ENCODE measurements at regions not wholly inside any gene's neighbourhood (a gene's known extent, or its start where the extent isn't known, plus 50 kb on each side); places are given as distances from the start of the nearest gene placed in this dataset.

GRCh38 chr18:10099539-10100140 lies 185.8 kb downstream of the VAPA start:
- TF ChIP-seq CTCF (IDR thresholded peaks at IDR 0.05; ENCODE audit: insufficient read depth, low read length), result no peak
- no peak for TF ChIP-seq POLR2AphosphoS5 (IDR thresholded peaks at IDR 0.05; ENCODE audit: low read depth)

All from HL-60 (cell line).